Putamen (tissue), 1 donor: ENCODE measurements at regions not wholly inside any gene's neighbourhood (a gene's known extent, or its start where the extent isn't known, plus 50 kb on each side); places are given as distances from the start of the nearest gene placed in this dataset.
"Not testable (repeated sequence)": the region's sequence is repeated elsewhere in the genome, so short reads cannot be mapped to it uniquely, and the experiment has no call there.

ENCODE experiments used
- DNase-seq: peaks from one replicate; pipeline ENCODE4 v3.0.0-alpha.2; 2016; ENCODE audit warnings: low spot score

DNA sequence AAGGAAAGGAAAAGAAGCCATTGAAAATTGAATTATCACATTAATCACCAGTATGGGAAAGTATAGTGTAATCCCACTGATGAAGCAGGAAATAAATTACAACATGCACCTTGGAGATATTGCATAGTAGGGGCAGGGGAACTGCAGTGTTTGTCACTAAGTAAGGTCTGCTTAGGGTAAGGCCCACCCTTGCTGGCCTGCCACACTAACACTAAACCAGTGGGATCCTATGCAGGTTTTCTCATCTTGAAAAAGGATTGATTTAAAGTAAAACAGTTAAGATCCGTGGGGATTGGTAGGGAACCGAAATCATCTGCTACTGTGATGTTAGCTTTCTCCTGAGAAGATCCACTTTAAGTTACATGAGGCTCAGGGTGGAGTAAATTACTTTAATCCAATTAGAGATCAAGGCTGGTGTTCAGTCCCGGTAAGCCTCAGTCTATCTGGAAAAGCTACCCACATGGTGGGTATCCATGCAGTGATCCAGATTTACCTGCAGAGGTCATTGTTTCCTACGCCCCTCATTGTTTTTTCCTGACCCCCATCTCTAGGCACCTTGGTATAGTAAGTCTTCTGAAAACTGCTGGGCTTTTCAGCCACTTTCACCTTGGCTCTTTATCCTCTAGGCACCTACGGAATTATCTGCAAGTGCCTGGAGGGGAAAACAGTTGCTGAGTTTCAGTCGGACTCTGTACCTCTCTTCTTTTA lies 1014.9 kb upstream of the ATXN8OS start:
- no peak for DNase-seq

DNA sequence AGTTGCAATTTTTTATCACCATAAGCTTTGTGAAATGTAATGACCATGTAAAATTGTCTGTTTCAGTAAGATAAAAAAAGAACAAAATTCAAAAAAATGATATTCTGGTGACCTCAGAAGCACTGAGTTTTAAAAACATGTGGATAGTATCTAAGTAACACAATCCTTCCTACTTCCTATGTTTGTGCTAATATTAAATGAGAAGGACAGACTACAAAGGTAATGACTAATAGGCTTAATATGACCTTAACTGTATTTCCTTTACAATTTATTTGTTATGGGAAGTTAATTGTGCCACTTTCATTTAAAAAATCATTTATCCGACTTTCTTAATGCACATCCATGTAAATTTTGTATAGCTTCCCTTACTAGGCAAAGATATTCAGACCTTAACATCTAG lies 1030.4 kb upstream of the ATXN8OS start:
- no peak for DNase-seq

DNA sequence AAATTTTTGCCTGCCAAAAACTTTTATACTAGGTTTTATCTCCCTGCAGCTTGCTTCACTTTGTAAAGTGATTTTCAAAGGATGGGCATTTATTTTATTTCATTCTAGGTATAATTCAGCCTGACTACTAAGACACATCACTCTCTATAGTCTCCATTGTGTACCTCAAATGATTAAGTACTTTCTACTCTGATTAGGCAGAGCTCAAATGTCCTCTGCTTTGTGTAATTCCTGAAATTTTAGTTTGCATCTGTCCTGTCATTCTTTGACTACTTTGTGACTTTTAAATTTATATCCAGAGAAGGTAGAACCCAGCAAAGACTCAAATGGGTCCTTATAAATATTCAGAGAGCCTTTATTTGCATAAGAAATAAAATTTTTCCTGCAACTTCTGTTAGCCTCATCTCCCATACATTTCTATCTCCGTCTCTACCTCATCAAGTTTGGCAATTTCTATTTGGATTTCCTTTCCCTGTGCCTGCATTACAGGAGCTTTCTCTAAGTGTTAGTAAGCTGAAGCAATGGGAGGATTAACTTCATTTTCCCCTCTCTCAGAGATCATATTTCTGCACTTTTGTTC lies 1038.0 kb upstream of the ATXN8OS start:
- no peak for DNase-seq

DNA sequence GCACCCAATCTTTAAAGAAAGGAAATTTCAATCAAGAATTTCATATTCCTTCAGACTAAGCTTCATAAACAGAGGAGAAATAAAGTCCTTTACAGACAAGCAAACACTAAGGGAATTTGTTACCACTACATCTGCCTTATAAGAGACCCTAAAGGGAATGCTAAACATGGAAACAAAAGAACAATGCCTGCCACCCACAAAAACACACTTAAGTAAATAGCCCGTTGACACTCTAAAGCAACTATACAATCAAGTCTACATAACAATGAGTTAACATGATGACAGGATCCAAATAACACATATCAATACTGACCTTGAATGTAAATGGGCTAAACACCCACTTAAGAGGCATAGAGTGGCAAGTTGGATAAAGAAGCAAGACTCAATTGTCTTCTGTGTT lies 1056.9 kb upstream of the ATXN8OS start:
- DNase-seq: no peak

DNA sequence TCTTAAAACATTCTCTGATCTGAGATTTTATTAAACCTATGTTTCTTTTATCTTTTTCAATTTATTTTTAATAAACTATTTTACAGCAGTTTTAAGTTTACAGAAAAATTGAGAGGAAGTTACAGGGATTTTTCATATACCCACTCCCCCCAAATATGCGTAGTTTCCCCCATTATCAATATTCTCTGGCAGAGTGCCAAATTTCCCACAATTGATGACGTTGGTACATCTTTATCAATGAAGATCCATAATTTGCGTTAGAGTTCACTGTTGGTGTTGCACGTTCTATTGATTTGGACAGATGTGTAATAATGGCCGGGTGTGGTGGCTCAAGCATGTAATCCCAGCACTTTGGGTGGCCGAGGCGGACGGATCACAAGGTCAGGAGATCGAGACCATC lies 1063.0 kb upstream of the ATXN8OS start:
- no peak for DNase-seq

DNA sequence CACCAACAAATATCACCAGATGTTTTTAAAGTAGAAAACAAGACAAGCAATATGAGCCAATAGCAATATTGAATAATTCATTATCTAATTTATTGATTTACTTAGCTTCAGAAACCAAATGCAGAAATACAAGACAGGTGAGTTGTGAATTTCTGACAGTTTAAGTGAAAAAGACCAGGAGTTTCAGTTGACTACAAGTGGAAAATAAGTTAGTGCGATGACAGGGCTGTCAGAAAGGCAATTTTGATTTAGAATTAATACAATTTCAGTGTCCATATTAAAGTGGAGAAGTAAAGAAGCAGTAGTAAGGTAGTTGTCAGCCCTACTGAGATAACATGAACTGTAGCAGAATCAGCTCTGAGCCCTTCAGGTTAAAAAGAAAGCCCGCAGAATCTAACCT lies 1066.7 kb upstream of the ATXN8OS start:
- DNase-seq: no peak

- no peak for DNase-seq
Observed at GRCh38 chr13:69035771-69036170, 1071.9 kb upstream of the ATXN8OS start.

GRCh38 chr13:69028936-69029335 lies 1078.7 kb upstream of the ATXN8OS start:
- no peak for DNase-seq

GRCh38 chr13:69020120-69020519 lies 1087.5 kb upstream of the ATXN8OS start:
- no peak for DNase-seq

GRCh38 chr13:69018173-69018572 lies 1089.5 kb upstream of the ATXN8OS start:
- not testable (repeated sequence) for DNase-seq

- DNase-seq: no peak
Observed at GRCh38 chr13:69010789-69011188, 1096.8 kb upstream of the ATXN8OS start.

DNA sequence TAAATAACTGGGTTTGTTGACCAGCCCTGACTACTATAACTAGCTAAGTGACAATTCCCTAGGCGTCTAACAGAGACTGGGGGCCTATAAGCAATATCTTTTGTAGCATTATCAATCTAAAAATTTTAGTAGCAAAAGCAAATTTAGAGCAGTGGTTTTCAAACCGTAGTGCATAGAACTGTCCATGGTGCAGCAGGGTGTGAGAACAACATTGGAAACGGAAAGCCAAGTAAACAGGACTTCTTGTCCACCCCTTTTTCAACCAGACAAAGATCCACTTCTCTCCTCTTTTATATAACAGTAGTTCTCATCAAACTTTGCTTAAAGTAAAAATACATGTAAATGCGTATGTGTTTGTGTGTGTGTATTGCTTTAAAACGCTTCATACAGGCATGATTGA lies 1099.1 kb upstream of the ATXN8OS start:
- DNase-seq: no peak

GRCh38 chr13:68998056-68998455 lies 1109.6 kb upstream of the ATXN8OS start:
- no peak for DNase-seq

DNA sequence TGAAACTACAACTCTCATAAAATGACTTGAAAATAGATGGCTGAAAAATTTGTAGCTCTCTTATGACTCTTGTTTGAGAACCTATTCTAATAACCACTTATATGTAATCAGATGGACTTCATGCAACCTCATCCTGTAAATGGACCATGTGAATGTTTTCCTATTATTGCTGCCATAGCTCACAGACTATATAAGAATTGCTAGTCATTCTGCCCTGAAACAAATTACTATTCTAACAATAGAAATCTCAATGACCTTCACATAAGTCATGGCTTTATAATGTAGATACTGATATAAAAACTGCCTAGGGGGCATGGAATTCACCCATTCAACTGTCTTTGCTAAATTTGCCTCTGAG lies 1111.0 kb upstream of the ATXN8OS start:
- DNase-seq: no peak

GRCh38 chr13:68995972-68996667 lies 1111.5 kb upstream of the ATXN8OS start:
- no peak for DNase-seq

DNA sequence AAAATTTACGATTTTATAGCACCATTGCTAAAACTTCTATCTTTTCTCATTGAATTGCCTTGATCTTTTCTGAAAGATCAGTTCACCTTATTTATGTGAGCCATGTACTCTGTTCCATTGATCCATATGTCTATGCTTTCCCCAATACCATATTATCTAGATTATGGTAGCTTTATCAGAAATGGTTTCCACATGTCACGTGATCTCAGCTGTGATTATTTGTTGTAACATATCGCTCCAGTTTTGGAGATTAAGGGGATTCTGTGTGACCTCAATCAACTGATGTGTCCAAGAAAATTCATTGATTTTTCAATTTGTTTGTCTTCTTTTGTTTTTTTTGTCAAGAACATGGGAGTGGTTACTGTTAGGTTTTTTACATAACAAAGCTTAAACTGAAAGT lies 1114.5 kb upstream of the ATXN8OS start:
- DNase-seq: no peak

- no peak for DNase-seq
Observed at GRCh38 chr13:68988176-68988575, 1119.5 kb upstream of the ATXN8OS start.

- DNase-seq: no peak
Observed at GRCh38 chr13:68987585-68987984, 1120.0 kb upstream of the ATXN8OS start.

GRCh38 chr13:68984688-68985319 lies 1122.8 kb upstream of the ATXN8OS start:
- no peak for DNase-seq

- no peak for DNase-seq
Observed at GRCh38 chr13:68982961-68983619, 1124.5 kb upstream of the ATXN8OS start.

GRCh38 chr13:68976287-68976686 lies 1131.3 kb upstream of the ATXN8OS start:
- DNase-seq: no peak

GRCh38 chr13:68970532-68970931 lies 1137.1 kb upstream of the ATXN8OS start:
- no peak for DNase-seq

DNA sequence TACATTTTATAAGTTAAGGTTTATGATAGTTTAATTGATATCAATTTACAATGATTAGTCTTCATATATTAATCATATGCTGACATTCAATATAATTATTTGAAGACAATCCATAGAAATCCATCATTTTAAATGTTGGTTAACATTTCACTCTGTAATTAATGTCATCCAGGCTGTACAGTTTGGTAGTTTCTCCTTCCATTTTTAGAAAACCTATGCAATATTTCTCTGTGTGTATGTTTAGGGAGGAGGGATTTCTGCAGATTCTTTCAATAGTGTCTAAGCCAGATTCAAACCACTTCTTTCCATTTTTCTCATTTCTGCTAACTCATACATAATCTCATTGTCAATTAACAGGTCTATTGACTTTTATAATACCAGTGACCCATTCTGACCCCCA lies 1159.0 kb upstream of the ATXN8OS start:
- DNase-seq: no peak
